AG09309 (cell line): ENCODE measurements at regions not wholly inside any gene's neighbourhood (a gene's known extent, or its start where the extent isn't known, plus 50 kb on each side); places are given as distances from the start of the nearest gene placed in this dataset.

ENCODE experiments used
- DNase-seq: peaks from one replicate; pipeline ENCODE4 v3.0.0-alpha.2; 2010; ENCODE audit warnings: low read depth
- H3K4me3 ChIP-seq: 2 replicates; pipeline ENCODE4 v1.5.1; 2011; ENCODE audit warnings: mild to moderate bottlenecking, low read depth, low read length, moderate library complexity; ENCODE audit not compliant: control insufficient read depth
- CTCF ChIP-seq: IDR thresholded peaks from 2 replicates; pipeline ENCODE4 v1.5.1; 2011; ENCODE audit warnings: mild to moderate bottlenecking, low read depth, low read length, inconsistent platforms; ENCODE audit not compliant: insufficient read depth, control insufficient read depth; ENCODE audit errors: missing control alignments

GRCh38 chr2:5905661-5906060 lies 213.5 kb downstream of the SOX11 start:
- no peak for TF ChIP-seq CTCF
- no peak for DNase-seq
- no peak overlapping the region for H3K4me3 ChIP-seq

- H3K4me3 ChIP-seq, result no peak overlapping the region
- TF ChIP-seq CTCF, result no peak
- DNase-seq, result no peak
These were observed 215.9 kb downstream of the SOX11 start for GRCh38 chr2:5908071-5908470.

- TF ChIP-seq CTCF, result no peak
- DNase-seq, result no peak
- H3K4me3 ChIP-seq, result no peak overlapping the region
These were observed 219.5 kb downstream of the SOX11 start for GRCh38 chr2:5911718-5912117.

- DNase-seq, result no peak
- TF ChIP-seq CTCF, result no peak
- H3K4me3 ChIP-seq, result no peak overlapping the region
These were observed 221.7 kb downstream of the SOX11 start for GRCh38 chr2:5913711-5914395.

- TF ChIP-seq CTCF, result no peak
- no peak overlapping the region for H3K4me3 ChIP-seq
- DNase-seq, result no peak
These were observed 222.8 kb downstream of the SOX11 start for GRCh38 chr2:5914811-5915611.

GRCh38 chr2:5915881-5916310 lies 223.7 kb downstream of the SOX11 start:
- no peak for TF ChIP-seq CTCF
- DNase-seq, result no peak
- no peak overlapping the region for H3K4me3 ChIP-seq
